ENCODE measurements at regions not wholly inside any gene's neighbourhood (a gene's known extent, or its start where the extent isn't known, plus 50 kb on each side); places are given as distances from the start of the nearest gene placed in this dataset.

DNA sequence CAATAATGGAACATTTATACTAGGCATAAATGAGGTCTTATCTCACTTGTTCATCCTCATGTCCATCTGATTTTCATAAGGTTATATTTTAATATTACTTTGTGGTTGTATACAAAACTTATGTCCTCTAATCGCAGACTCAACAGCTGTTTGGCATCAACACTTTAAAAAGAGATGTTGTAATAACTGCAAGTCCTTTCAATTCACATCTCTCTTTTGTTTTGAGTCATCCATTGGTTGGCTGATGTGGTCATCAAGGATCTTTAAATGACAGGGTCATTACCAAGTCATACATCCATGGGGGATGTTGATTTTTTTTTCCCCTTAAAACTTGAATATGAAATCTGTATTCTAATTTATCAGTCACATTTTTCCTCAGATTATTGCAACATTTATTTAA, 299.4 kb upstream of the NRSN1 start:
- TF ChIP-seq, protein P1, sequence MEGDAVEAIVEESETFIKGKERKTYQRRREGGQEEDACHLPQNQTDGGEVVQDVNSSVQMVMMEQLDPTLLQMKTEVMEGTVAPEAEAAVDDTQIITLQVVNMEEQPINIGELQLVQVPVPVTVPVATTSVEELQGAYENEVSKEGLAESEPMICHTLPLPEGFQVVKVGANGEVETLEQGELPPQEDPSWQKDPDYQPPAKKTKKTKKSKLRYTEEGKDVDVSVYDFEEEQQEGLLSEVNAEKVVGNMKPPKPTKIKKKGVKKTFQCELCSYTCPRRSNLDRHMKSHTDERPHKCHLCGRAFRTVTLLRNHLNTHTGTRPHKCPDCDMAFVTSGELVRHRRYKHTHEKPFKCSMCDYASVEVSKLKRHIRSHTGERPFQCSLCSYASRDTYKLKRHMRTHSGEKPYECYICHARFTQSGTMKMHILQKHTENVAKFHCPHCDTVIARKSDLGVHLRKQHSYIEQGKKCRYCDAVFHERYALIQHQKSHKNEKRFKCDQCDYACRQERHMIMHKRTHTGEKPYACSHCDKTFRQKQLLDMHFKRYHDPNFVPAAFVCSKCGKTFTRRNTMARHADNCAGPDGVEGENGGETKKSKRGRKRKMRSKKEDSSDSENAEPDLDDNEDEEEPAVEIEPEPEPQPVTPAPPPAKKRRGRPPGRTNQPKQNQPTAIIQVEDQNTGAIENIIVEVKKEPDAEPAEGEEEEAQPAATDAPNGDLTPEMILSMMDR (IDR thresholded peaks at IDR 0.05; ENCODE audit: extremely low read depth, low read depth, low read length): no peak
- no peak for DNase-seq (ENCODE audit: insufficient read length, low spot score, missing footprints)
- no peaks in the 10 kb centered on the region for H4K20me1 ChIP-seq (ENCODE audit: insufficient read depth, low read length)
- H3K9me3 ChIP-seq (ENCODE audit: low read depth, low read length): no peaks in the 10 kb centered on the region
- no peak overlapping the region for H3K27ac ChIP-seq (ENCODE audit: low read depth, low read length)
- H3K4me2 ChIP-seq (ENCODE audit: insufficient read depth, low read length): no peak overlapping the region
- H3K79me2 ChIP-seq (ENCODE audit: insufficient read depth, low read length): no peaks in the 10 kb centered on the region
- no peaks in the 10 kb centered on the region for H3K4me1 ChIP-seq (ENCODE audit: insufficient read depth, low read length)
- H3K27me3 ChIP-seq (ENCODE audit: insufficient read depth, low read length): no peaks in the 10 kb centered on the region
- no peak overlapping the region for H2AFZ ChIP-seq (ENCODE audit: low read length)
- H3K4me3 ChIP-seq (ENCODE audit: insufficient read depth, low read length): no peak overlapping the region
- H3K36me3 ChIP-seq (ENCODE audit: insufficient read depth, low read length): no peaks in the 10 kb centered on the region

DNA sequence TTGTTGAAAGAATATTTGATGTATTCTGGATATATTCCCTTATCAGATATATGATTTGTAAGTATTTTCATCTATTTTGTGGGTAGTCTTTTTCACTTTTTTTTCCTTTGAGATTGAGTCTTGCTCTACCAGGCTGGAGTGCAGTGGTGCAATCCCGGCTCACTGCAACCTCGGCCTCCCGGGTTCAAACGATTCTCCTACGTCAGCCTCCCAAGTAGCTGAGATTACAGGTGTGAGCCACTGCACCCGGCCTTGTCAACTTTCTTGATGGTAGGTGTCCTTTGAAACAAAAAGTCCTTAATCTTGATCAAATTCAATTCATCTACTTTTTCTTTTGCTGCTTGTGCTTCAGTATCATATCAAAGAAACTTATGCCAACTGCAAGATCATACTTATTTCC, 297.2 kb upstream of the NRSN1 start:
- H3K9me3 ChIP-seq (ENCODE audit: low read depth, low read length): no peaks in the 10 kb centered on the region
- no peaks in the 10 kb centered on the region for H3K4me1 ChIP-seq (ENCODE audit: insufficient read depth, low read length)
- H2AFZ ChIP-seq (ENCODE audit: low read length): no peak overlapping the region
- H4K20me1 ChIP-seq (ENCODE audit: insufficient read depth, low read length): no peaks in the 10 kb centered on the region
- no peak overlapping the region for H3K27ac ChIP-seq (ENCODE audit: low read depth, low read length)
- H3K27me3 ChIP-seq (ENCODE audit: insufficient read depth, low read length): no peaks in the 10 kb centered on the region
- no peaks in the 10 kb centered on the region for H3K36me3 ChIP-seq (ENCODE audit: insufficient read depth, low read length)
- no peaks in the 10 kb centered on the region for H3K79me2 ChIP-seq (ENCODE audit: insufficient read depth, low read length)
- no peak overlapping the region for H3K4me2 ChIP-seq (ENCODE audit: insufficient read depth, low read length)
- no peak overlapping the region for H3K4me3 ChIP-seq (ENCODE audit: insufficient read depth, low read length)
- TF ChIP-seq, protein P1 (IDR thresholded peaks at IDR 0.05; ENCODE audit: extremely low read depth, low read depth, low read length): no peak
- no peak for DNase-seq (ENCODE audit: insufficient read length, low spot score, missing footprints)

- TF ChIP-seq, protein P1 (IDR thresholded peaks at IDR 0.05; ENCODE audit: extremely low read depth, low read depth, low read length): no peak
- Histone ChIP-seq H3K27ac (ENCODE audit: low read depth, low read length) (no peak overlapping the region), H3K4me1 (ENCODE audit: insufficient read depth, low read length) (no peaks in the 10 kb centered on the region), H4K20me1 (ENCODE audit: insufficient read depth, low read length) (no peaks in the 10 kb centered on the region), H3K79me2 (ENCODE audit: insufficient read depth, low read length) (no peaks in the 10 kb centered on the region), H2AFZ (ENCODE audit: low read length) (no peak overlapping the region), H3K27me3 (ENCODE audit: insufficient read depth, low read length) (no peaks in the 10 kb centered on the region), H3K4me3 (ENCODE audit: insufficient read depth, low read length) (no peak overlapping the region), H3K4me2 (ENCODE audit: insufficient read depth, low read length) (no peak overlapping the region), H3K9me3 (ENCODE audit: low read depth, low read length) (no peaks in the 10 kb centered on the region), H3K36me3 (ENCODE audit: insufficient read depth, low read length) (no peaks in the 10 kb centered on the region)
- no peak for DNase-seq (ENCODE audit: insufficient read length, low spot score, missing footprints)
These were observed 284.9 kb upstream of the NRSN1 start for GRCh38 chr6:23841116-23841515.

DNA sequence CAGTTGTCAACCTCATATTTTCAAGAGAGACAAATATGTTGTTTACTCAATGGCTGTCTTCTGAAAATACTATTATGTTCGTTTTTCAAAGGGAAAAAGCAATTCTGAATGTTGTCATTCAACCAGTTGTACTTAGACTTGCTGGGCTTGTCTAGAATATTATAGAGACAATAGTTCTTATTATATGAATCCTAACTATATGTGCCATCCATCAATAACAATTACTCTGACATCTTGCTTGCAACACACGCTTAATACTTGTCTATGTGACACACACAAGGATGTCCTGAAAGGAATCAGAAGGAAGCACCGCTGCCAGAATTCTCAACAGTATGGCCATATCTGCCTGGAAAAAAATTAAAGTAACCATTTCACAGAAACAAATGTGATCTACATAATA, 283.3 kb upstream of the NRSN1 start:
- Histone ChIP-seq H3K4me3 (ENCODE audit: insufficient read depth, low read length) (no peak overlapping the region), H3K4me1 (ENCODE audit: insufficient read depth, low read length) (no peaks in the 10 kb centered on the region), H3K9me3 (ENCODE audit: low read depth, low read length) (no peaks in the 10 kb centered on the region), H3K27ac (ENCODE audit: low read depth, low read length) (no peak overlapping the region), H3K4me2 (ENCODE audit: insufficient read depth, low read length) (no peak overlapping the region), H3K27me3 (ENCODE audit: insufficient read depth, low read length) (no peaks in the 10 kb centered on the region), H3K79me2 (ENCODE audit: insufficient read depth, low read length) (no peaks in the 10 kb centered on the region), H2AFZ (ENCODE audit: low read length) (no peak overlapping the region), H4K20me1 (ENCODE audit: insufficient read depth, low read length) (no peaks in the 10 kb centered on the region), H3K36me3 (ENCODE audit: insufficient read depth, low read length) (no peaks in the 10 kb centered on the region)
- DNase-seq (ENCODE audit: insufficient read length, low spot score, missing footprints): no peak
- TF ChIP-seq, protein P1 (IDR thresholded peaks at IDR 0.05; ENCODE audit: extremely low read depth, low read depth, low read length): no peak

All from osteoblast (primary cell).